B cell (primary cell): ENCODE measurements at regions not wholly inside any gene's neighbourhood (a gene's known extent, or its start where the extent isn't known, plus 50 kb on each side); places are given as distances from the start of the nearest gene placed in this dataset.

Experiments
- ATAC-seq: fragments of 200-7000 bp; cut with Tn5 transposase; one replicate; pipeline ENCODE4 v1.10.0; 2021; ENCODE audit warnings: low read depth, mild to moderate bottlenecking, moderate number of reproducible peaks, moderate library complexity
- CTCF ChIA-PET: fragments of 350-600 bp; sonication (Branson Sonifier 250); formaldehyde crosslinking; loops from one replicate; lab custom pipeline; 2021; ENCODE audit warnings: antibody characterized with exemption, inconsistent platforms; lab: Charles Lee
- POLR2A ChIA-PET: fragments of 350-600 bp; sonication (Branson Sonifier 250); formaldehyde crosslinking; loops from one replicate; lab custom pipeline; 2021; ENCODE audit warnings: antibody characterized with exemption; lab: Charles Lee
- DNase-seq: peaks from one replicate; pipeline ENCODE4 v3.0.0; 2013
- H2AFZ ChIP-seq: 2 replicates; pipeline ENCODE4 v1.6.1; 2012; ENCODE audit warnings: mild to moderate bottlenecking, low read depth, low read length; ENCODE audit not compliant: insufficient read depth, poor library complexity, severe bottlenecking
- H3K27ac ChIP-seq, 2 donors: 1 replicate in 1 of 2; 2 replicates in 1 of 2; pipeline ENCODE4 v1.5.1; 2012 to 2013; ENCODE audit warnings: low read length in 2 of 2, mild to moderate bottlenecking in 2 of 2, moderate library complexity in 1 of 2
- H3K27me3 ChIP-seq, 4 experiments: fragments of 200-600 bp in 1 of 4; sonication (generic) in 1 of 4; replicated peaks in 1 of 4; 1 replicate in 2 of 4; 2 replicates in 2 of 4; pipeline versions ENCODE4 v1.6.1 to v1.7.0; 2013 to 2016; ENCODE audit warnings: low read length in 3 of 4, mild to moderate bottlenecking in 2 of 4, mixed read lengths in 1 of 4, moderate library complexity in 1 of 4; ENCODE audit not compliant: insufficient read depth in 4 of 4, control insufficient read depth in 3 of 4; ENCODE audit errors: control extremely low read depth in 1 of 4
- H3K36me3 ChIP-seq, 2 experiments: replicated peaks in 1 of 2; 1 replicate in 1 of 2; 2 replicates in 1 of 2; pipeline versions ENCODE4 v1.6.1 to v1.7.1; 2013; ENCODE audit warnings: low read length in 1 of 2; ENCODE audit not compliant: insufficient read depth in 2 of 2, control insufficient read depth in 1 of 2; ENCODE audit errors: control extremely low read depth in 1 of 2, extremely low read depth in 1 of 2
- H3K4me1 ChIP-seq, 2 donors: fragments of 200-600 bp in 1 of 2; sonication (generic) in 1 of 2; 1 replicate in 1 of 2; 2 replicates in 1 of 2; pipeline versions ENCODE4 v1.5.1 to v1.6.1; 2013 to 2017; ENCODE audit warnings: low read length in 2 of 2; ENCODE audit not compliant: control insufficient read depth in 2 of 2, insufficient read depth in 2 of 2
- H3K4me2 ChIP-seq: replicated peaks from 2 replicates; pipeline ENCODE3; 2012; ENCODE audit warnings: mild to moderate bottlenecking, low read depth, low read length; ENCODE audit not compliant: poor library complexity, severe bottlenecking
- H3K4me3 ChIP-seq, 5 experiments: fragments of 200-600 bp in 1 of 5; sonication (generic) in 1 of 5; 1 replicate in 3 of 5; 2 replicates in 2 of 5; pipeline versions ENCODE4 v1.5.1 to v1.7.0; 2011 to 2016; ENCODE audit warnings: low read length in 4 of 5, mild to moderate bottlenecking in 4 of 5, low read depth in 2 of 5, control low read depth in 1 of 5, moderate library complexity in 1 of 5; ENCODE audit not compliant: insufficient read depth in 1 of 5; ENCODE audit errors: control extremely low read depth in 1 of 5, extremely low read depth in 1 of 5
- H3K79me2 ChIP-seq: fragments of 200-600 bp; sonication (generic); one replicate; pipeline ENCODE4 v1.6.0; 2016; ENCODE audit warnings: low read length; ENCODE audit not compliant: control insufficient read depth, insufficient read depth
- H3K9ac ChIP-seq: fragments of 200-600 bp; sonication (generic); 2 replicates; pipeline ENCODE4 v1.6.1; 2017; ENCODE audit warnings: mild to moderate bottlenecking, low read length, moderate library complexity
- H3K9me3 ChIP-seq, 3 donors: one replicate each; pipeline versions ENCODE4 v1.6.1 to v1.7.1; 2013; ENCODE audit warnings: low read length in 2 of 3; ENCODE audit not compliant: control insufficient read depth in 2 of 3, insufficient read depth in 1 of 3; ENCODE audit errors: control extremely low read depth in 1 of 3
- H4K20me1 ChIP-seq: 2 replicates; pipeline ENCODE4 v1.6.0; 2012; ENCODE audit warnings: mild to moderate bottlenecking, low read length; ENCODE audit not compliant: insufficient read depth, control insufficient read depth, poor library complexity, severe bottlenecking
- H3K27ac Mint-ChIP-seq: one replicate; pipeline ENCODE4 v1.8.0; 2021; ENCODE audit warnings: mixed read lengths
- H3K27me3 Mint-ChIP-seq: one replicate; pipeline ENCODE4 v1.8.0; 2021; ENCODE audit warnings: mixed read lengths
- H3K4me1 Mint-ChIP-seq: one replicate; pipeline ENCODE4 v1.8.0; 2021; ENCODE audit warnings: mixed read lengths
- H3K4me3 Mint-ChIP-seq: one replicate; pipeline ENCODE4 v1.8.0; 2021; ENCODE audit warnings: mixed read lengths
- H3K9me3 Mint-ChIP-seq: one replicate; pipeline ENCODE4 v1.8.0; 2022; ENCODE audit warnings: mixed read lengths; ENCODE audit not compliant: insufficient read depth
- EZH2 ChIP-seq: IDR thresholded peaks from 2 replicates; pipeline ENCODE4 v1.6.1; 2012; ENCODE audit warnings: borderline replicate concordance, low read depth, mild to moderate bottlenecking, moderate library complexity, low read length; ENCODE audit not compliant: insufficient read depth, poor library complexity, severe bottlenecking
- WGBS: methylation state at CpG from one replicate; pipeline ENCODE4 v1.1.5; 2013; ENCODE audit warnings: missing lambda C conversion rate; ENCODE audit not compliant: insufficient coverage; 5-methylcytosine and 5-hydroxymethylcytosine counted together
- intact Hi-C: fragments of 100-400 bp; cut with micrococcal nuclease; formaldehyde crosslinking; loops from one replicate; pipeline ENCODE4 v1.10.0; 2022
- TF ChIP-seq, protein P1 (sequence below): fragments of 200-600 bp; IDR thresholded peaks from one replicate; pipeline ENCODE4 v1.8.0; 2022; ENCODE audit warnings: antibody characterized with exemption, mild to moderate bottlenecking

DNA sequence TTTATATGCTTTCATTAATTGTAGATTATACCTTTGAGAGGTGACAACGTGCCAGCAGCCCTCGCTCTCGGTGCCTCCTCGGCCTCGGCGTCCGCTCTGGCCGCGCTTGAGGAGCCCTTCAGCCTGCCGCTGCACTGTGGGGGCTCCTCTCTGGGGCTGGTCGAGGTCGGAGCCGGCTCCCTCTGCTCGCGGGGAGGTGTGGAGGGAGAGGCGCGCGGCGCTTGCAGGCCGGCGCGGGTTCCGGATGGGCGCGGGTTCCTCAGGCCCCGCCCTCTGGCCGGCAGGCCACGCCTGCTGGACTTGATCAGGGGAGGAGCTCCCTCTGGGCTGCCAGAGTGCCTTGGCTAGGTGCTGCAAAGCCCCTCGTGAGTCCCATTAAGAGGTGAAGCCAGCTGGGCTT, 321.1 kb upstream of the PCDH18 start:
- Histone ChIP-seq H3K4me3 (no peak overlapping the region), H2AFZ (no peak overlapping the region), H3K9me3 (no peaks in the 10 kb centered on the region), H4K20me1 (no peaks in the 10 kb centered on the region), H3K27ac (no peak overlapping the region), H3K27me3 (no peaks in the 10 kb centered on the region), H3K4me1 (no peaks in the 10 kb centered on the region), H3K4me2 (no peak overlapping the region), H3K9ac (no peak overlapping the region), H3K79me2 (no peaks in the 10 kb centered on the region), H3K36me3 (no peaks in the 10 kb centered on the region)
- peaks cover 4% of the 10 kb centered on the region for H3K9me3 Mint-ChIP-seq
- intact Hi-C loops = no loop called here
- whole genome bisulfite sequencing = 91% methylated on average over 28 of the region's 29 CpGs
- no peak for DNase-seq
- ChIA-PET CTCF (no interaction called here), POLR2A (no interaction called here)
- no peak for ATAC-seq
- no peak overlapping the region for H3K27ac Mint-ChIP-seq
- no peaks in the 10 kb centered on the region for H3K4me1 Mint-ChIP-seq
- H3K4me3 Mint-ChIP-seq = no peak overlapping the region
- TF ChIP-seq, protein P1, sequence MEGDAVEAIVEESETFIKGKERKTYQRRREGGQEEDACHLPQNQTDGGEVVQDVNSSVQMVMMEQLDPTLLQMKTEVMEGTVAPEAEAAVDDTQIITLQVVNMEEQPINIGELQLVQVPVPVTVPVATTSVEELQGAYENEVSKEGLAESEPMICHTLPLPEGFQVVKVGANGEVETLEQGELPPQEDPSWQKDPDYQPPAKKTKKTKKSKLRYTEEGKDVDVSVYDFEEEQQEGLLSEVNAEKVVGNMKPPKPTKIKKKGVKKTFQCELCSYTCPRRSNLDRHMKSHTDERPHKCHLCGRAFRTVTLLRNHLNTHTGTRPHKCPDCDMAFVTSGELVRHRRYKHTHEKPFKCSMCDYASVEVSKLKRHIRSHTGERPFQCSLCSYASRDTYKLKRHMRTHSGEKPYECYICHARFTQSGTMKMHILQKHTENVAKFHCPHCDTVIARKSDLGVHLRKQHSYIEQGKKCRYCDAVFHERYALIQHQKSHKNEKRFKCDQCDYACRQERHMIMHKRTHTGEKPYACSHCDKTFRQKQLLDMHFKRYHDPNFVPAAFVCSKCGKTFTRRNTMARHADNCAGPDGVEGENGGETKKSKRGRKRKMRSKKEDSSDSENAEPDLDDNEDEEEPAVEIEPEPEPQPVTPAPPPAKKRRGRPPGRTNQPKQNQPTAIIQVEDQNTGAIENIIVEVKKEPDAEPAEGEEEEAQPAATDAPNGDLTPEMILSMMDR = no peak
- no peak for TF ChIP-seq EZH2
- no peaks in the 10 kb centered on the region for H3K27me3 Mint-ChIP-seq

DNA sequence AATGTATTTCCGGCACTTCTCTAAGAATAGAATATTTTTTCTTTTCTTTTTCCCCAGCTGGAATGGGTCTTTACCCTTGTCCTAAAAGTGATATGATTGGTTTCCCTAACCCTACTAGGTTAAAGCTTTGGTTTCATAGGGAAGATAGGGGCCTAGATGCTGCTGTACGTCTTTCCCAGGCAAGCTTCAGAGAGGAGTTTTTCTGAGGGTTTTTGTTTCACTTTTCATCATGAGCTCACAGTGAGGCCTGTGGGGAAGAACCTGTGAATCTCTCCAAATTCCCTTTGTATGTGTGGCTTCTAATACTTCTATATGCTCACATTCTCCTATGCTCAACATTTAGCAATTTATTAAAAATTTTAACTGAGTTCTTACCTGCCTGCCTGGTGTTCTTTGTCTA, 320.0 kb upstream of the PCDH18 start:
- H3K27ac ChIP-seq = no peak overlapping the region
- H3K27me3 ChIP-seq = no peaks in the 10 kb centered on the region
- no peaks in the 10 kb centered on the region for H3K4me1 ChIP-seq
- POLR2A ChIA-PET = no interaction called here
- no peak for TF ChIP-seq EZH2
- TF ChIP-seq, protein P1 = no peak
- no peak overlapping the region for H3K4me3 ChIP-seq
- H3K4me2 ChIP-seq = no peak overlapping the region
- H3K9me3 Mint-ChIP-seq = peaks cover 4% of the 10 kb centered on the region
- no peaks in the 10 kb centered on the region for H3K4me1 Mint-ChIP-seq
- no peaks in the 10 kb centered on the region for H3K9me3 ChIP-seq
- no CpG with 5 or more reads among the region's 2 CpGs for WGBS
- no peak for DNase-seq
- no peaks in the 10 kb centered on the region for H4K20me1 ChIP-seq
- no peak overlapping the region for H2AFZ ChIP-seq
- no peaks in the 10 kb centered on the region for H3K36me3 ChIP-seq
- intact Hi-C loops = no loop called here
- no peak overlapping the region for H3K9ac ChIP-seq
- H3K27ac Mint-ChIP-seq = no peak overlapping the region
- H3K4me3 Mint-ChIP-seq = no peak overlapping the region
- H3K27me3 Mint-ChIP-seq = no peaks in the 10 kb centered on the region
- CTCF ChIA-PET = no interaction called here
- no peaks in the 10 kb centered on the region for H3K79me2 ChIP-seq
- ATAC-seq = no peak
